CD4-positive, alpha-beta T cell treated with Interleukin-17A for 4 hours (primary cell): ENCODE measurements at regions not wholly inside any gene's neighbourhood (a gene's known extent, or its start where the extent isn't known, plus 50 kb on each side); places are given as distances from the start of the nearest gene placed in this dataset.
"Not testable (repeated sequence)": the region's sequence is repeated elsewhere in the genome, so short reads cannot be mapped to it uniquely, and the experiment has no call there.

Experiments
- DNase-seq: peaks from one replicate; pipeline ENCODE4 v3.0.0-alpha.2; 2020; ENCODE audit warnings: mixed read lengths

- not testable (repeated sequence) for DNase-seq
These were observed 212.3 kb upstream of the LRRC61 start for GRCh38 chr7:150110882-150111281.

DNA sequence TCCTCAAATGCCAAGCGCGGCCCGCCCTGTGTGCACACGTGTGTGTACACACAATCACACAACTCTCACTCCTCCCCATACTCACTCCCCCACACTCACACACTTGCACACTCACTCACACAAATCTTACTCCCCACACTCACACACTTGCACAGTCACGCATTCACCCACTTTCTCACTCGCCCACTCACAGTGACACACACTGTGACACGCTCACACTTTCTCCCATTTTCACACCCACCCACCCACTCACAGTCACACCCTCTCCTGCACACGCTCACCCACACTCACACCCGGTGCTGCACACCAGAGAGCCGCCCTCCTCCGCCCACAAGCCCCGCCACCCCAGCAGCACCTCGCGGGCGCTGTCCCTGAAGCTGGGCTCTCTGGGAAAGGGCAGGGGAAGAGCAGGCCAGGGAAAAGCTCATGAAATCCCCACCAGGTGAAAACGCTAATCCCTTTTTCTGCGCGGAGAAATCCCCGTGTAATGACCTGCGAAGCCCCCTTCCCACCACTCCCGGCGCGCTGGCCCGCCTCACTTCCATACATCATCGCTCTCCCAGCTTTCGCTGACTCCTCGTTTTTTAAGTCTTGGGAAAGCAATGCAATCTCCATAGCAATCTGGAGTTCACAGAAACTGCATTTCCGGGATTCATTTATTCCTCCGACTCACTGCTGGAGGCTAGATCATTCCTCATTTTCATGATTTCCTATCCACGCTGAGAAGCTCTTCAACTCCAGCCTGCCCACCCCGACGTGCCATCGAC lies 211.6 kb upstream of the LRRC61 start:
- DNase-seq: not testable (repeated sequence)

DNA sequence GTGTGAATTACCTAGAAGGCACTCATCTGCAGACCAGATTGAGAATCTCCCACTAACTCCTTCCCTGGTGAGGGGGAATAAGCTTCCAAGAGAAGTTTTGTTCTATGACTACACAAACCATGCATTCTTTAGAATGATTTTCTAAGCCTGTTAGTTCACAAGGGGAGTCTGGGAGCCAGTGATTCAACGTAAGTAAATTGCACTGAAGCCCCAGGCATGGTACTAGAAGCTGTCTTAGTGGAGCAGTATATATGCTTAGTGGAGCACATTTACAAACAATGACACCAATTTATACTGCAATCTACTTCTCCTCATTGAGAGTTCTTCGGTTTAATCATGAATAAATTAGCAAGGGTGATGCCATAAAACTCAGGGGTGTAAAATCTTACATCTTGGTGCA lies 209.9 kb upstream of the LRRC61 start:
- DNase-seq: not testable (repeated sequence)

GRCh38 chr7:150114591-150114990 lies 208.6 kb upstream of the LRRC61 start:
- DNase-seq: not testable (repeated sequence)

GRCh38 chr7:150119966-150120365 lies 203.2 kb upstream of the LRRC61 start:
- DNase-seq: not testable (repeated sequence)

DNA sequence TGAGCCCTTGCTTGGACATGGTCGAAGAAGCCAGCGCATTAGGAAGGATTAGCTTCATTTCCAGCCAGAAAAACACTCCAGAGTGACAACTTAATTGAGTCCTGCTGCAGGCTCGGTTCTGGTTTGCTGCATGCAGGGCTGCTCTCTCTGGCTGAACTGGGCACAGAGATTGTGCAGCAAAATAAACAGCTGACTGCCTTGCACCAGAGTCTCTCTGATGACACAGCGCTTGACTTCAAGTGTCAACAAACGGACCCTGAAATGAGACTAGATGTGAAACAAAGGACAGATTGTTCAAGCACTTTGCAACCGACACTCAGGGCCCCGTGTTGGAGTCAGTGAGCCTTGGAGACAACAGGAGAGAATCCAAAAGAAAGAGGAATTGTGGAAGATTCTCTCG lies 197.3 kb upstream of the LRRC61 start:
- not testable (repeated sequence) for DNase-seq

- not testable (repeated sequence) for DNase-seq
These were observed 188.7 kb upstream of the LRRC61 start for GRCh38 chr7:150134451-150134850.

DNA sequence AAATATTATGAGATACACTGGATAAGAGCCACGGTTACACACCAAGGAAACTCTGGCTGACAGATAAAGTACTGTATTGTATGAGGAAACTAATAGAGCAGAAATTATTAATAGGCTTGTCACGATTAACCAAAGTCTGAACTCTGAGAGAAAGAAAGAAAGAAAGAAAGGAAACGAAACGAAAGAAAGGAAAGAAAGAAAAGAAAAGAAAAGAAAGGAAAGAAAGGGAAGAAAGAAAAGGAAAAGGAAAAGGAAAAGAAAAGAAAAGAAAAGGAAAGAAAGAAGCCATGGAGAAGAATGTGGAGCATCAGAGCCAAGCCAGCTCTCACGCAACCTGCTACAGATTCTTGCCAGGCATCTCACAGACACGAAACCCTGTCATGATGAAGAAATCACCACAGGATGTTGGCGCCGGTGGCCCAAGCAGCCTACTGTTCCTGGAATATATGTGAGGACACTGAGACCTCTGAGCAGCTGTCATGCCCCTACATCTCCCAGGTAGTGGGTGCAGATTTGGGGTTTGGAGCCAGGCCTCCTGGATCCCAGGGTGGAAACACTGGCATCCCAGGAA lies 187.4 kb upstream of the LRRC61 start:
- DNase-seq: not testable (repeated sequence)

DNA sequence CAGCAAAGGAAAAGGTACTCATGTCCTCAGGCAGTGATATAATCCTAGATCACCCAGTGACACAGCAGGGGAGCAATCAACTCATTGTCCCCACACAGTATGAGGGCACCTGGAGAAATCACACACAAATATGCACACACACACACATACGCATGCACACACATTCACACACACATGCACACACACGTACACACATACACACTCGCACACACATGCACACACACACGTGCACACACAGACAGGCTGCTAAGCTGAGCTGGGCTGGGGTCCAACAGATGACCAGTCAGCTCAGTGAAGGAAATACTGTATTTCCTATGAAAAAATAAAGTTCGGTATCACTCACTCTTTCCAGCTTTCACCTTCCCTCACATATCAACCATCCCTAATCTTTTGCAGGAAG lies 183.3 kb upstream of the LRRC61 start:
- not testable (repeated sequence) for DNase-seq

DNA sequence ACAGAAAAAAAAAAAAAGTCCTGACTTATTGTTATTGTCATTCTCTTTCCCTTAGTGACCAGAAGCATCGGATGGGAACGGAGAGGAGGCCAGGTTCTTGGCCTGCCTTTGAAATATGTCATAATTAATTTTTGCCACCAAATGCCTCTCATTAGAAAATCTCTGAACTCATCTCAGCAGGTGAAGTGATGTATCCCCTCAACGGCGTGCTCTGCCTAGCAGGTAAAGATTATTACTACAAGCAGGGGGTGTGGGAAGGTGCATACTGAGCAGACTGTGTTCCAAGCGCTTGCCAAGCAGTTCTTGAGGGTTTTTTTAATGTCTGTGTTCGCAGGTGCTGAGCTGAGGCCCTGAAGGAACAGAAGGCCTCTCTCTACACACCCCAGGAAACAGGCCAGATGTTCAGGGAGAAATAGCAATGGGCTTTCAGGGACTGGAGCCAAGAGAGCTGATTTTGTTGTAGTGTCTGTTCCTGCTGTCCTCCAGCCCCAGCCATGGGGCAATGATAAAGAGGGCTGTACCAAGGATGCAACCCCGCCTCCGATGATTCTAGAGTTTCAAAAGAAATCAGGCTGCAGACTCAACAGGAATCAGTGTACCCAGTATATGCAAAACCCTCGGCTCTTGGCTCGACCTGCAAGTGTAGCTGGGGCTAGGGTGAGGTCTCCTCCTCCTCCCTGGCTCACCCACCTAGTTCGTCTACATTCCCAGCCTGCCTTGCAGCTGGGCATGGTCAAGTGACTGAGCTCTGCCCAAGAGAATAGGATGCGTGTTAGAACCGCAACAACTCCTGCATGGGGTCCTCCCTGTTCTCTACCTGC lies 181.4 kb upstream of the LRRC61 start:
- not testable (repeated sequence) for DNase-seq

DNA sequence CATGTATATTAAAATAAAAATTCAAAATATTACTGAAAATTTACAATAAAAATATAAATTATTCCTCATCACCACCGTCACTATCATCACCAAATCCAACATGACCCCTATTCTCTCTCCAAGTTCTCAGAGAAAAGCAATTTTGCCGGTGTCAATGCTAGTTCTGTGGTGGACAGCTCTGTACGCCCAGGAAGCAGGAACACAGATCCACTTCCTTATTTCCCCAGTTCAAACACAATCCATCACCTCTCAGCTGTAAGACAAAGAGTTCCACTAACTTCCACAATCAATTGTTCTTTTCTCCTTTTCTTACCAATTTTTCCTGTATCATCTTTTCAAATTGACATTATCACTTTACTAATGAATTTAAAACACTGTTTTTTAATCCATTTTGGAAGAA lies 177.0 kb upstream of the LRRC61 start:
- DNase-seq: not testable (repeated sequence)

- DNase-seq: not testable (repeated sequence)
These were observed 175.6 kb upstream of the LRRC61 start for GRCh38 chr7:150147524-150147923.

DNA sequence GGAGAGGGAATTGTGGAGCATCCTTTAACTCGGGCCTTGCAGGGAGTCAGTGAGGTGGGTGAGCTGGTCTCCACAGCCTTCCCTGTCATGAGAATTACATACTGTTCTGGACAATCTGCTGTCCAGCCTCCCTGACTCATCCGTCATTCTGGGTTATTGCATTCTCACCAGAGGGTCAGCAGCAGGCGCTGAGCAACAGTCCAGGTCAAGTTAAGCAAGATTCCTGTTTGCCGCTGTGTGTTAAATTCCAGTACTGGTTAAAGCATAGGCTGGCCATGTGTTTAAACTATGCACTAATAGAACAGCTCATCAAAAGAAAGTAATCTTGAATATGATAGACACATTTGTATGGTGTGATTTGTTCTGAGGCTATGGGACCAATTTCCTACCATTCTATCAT lies 167.1 kb upstream of the LRRC61 start:
- not testable (repeated sequence) for DNase-seq

DNA sequence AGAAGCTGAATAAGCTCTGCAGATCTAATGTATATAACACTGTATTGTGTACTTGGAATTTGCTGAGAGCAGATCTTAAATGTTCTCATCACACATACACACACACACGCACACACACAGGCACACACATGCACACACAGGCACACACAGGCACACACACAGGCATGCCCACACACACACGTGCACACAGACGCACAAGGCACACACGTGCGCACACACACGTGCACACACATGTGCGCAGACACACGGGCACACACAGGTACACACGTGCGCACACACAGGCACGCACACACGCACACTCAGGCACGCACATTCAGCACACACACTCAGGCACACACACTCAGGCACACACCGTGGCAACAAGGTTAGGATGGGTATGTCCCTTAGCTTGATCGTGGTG lies 164.5 kb upstream of the LRRC61 start:
- not testable (repeated sequence) for DNase-seq

- not testable (repeated sequence) for DNase-seq
These were observed 153.6 kb upstream of the LRRC61 start for GRCh38 chr7:150169515-150169914.

DNA sequence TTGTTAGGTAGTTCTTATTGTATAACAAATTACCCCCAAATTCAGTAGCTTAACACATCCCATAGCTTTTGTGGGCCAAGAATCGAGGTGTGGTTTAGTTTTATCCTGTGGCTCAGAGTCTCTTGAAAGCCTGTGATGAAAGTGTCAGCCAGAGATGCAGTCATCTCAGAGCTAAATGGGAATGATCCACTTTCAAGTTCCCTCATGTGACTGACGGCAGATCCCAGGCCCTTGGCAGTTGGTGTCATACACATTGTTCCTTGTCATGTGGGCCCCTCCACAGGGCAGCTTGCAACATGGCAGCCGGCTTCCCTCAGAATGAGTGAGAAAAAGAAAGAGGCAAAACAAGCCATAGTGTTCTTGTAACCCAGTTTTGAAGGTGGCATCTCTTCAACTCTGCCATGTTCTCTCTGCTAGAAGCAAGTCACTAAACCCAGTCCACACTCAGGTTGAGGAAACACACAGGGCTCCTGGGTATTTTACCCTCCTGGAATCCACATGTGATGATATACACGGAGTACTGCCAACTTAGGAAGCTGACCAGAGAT lies 153.1 kb upstream of the LRRC61 start:
- DNase-seq: not testable (repeated sequence)

GRCh38 chr7:150183602-150184001 lies 139.6 kb upstream of the LRRC61 start:
- DNase-seq: not testable (repeated sequence)

- not testable (repeated sequence) for DNase-seq
These were observed 133.2 kb upstream of the LRRC61 start for GRCh38 chr7:150189963-150190362.

DNA sequence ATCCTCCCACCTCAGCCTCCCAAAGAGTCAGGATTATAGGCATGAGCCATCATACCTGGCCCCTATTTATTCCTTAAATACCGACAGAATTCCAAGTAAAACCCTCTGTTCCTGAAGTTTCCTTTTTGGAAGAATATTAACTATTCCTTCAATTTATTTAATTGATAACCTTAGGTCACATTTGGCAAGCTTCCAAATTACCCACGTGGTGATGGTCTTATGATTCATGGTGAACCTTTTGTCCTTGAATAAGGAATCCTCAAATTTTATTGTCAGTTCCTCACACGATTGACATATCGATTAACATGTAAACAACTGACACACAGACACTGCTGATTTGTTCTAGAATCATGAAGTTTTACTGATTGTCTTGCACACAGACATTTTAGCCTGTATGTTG lies 130.6 kb upstream of the LRRC61 start:
- DNase-seq: not testable (repeated sequence)

DNA sequence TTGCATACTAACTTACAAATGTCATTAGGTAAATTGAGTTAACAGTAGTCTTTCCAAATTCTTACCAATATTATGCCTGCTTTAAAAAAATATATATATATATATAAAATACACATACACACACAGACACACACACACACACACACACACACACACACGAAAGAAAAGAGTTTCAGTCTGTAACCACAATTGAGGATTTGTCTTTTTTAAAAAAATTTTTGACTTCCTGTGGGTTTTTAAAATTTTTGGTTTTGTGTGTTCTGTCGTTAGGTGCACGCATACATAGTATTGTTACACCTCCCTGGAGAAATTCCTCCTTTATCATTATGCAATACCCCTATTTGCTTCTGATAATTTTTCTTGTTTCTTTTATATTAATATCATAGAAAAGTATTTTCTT lies 129.3 kb upstream of the LRRC61 start:
- DNase-seq: not testable (repeated sequence)
